ENCODE measurements at regions not wholly inside any gene's neighbourhood (a gene's known extent, or its start where the extent isn't known, plus 50 kb on each side); places are given as distances from the start of the nearest gene placed in this dataset.

GRCh38 chr3:191137708-191138107, 61.3 kb upstream of the OSTN start:
- TF ChIP-seq POLR2A (IDR thresholded peaks at IDR 0.05) = no peak
- TF ChIP-seq, protein P1, sequence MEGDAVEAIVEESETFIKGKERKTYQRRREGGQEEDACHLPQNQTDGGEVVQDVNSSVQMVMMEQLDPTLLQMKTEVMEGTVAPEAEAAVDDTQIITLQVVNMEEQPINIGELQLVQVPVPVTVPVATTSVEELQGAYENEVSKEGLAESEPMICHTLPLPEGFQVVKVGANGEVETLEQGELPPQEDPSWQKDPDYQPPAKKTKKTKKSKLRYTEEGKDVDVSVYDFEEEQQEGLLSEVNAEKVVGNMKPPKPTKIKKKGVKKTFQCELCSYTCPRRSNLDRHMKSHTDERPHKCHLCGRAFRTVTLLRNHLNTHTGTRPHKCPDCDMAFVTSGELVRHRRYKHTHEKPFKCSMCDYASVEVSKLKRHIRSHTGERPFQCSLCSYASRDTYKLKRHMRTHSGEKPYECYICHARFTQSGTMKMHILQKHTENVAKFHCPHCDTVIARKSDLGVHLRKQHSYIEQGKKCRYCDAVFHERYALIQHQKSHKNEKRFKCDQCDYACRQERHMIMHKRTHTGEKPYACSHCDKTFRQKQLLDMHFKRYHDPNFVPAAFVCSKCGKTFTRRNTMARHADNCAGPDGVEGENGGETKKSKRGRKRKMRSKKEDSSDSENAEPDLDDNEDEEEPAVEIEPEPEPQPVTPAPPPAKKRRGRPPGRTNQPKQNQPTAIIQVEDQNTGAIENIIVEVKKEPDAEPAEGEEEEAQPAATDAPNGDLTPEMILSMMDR (IDR thresholded peaks at IDR 0.05) = no peak
